ENCODE measurements at regions not wholly inside any gene's neighbourhood (a gene's known extent, or its start where the extent isn't known, plus 50 kb on each side); places are given as distances from the start of the nearest gene placed in this dataset.

DNA sequence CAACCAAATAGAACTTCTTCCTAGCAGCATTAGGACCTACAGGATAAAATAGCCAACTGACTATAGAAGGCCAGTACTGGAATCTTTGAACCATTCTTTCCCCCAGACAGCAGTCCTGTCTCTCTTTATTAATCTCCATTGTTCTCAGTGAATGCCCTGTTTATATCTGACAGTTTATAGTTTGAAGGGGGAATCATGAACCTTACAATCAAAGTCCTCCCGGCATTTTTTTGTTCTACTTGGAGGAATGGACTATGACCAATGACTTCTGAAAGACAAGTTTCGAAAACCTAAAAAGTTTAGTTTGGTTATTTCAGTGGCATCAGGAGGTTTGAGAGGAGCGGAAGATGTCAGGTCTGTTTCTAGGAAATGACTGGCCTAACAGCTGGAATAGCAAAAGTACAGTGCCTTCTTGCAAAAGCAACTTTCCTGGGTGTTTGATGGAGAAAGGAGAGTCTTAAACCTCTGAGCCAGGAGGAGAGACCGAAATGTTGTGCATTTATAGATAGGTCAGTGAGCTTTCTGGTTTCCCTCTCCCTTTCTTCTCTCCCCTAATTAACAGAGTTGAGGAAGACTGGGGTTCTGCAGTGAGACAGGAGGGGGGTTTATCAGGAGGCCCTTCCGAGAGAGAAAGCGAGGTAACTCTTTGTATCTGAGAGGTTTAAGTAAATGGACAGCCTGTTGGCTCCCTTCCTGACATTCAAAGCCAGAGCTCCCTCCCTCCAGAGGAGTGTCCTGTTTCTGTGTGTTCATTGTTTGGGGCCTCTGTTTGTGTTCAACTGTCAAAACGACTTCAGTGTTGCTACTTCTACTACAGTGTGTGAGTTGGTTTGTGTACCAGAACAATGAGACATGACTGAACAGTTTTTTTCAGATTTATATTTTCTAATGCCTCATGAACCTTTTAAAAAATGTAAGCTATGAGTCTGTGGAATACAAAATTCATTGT is 383.0 kb upstream of the RARB start:
- no peak for TF ChIP-seq HDGF (IDR thresholded peaks at IDR 0.05)
- no peak for TF ChIP-seq KDM4B (IDR thresholded peaks at IDR 0.05; ENCODE audit: borderline replicate concordance in 2 of 2, low read depth in 1 of 2)
- no peak for TF ChIP-seq HDAC3 (IDR thresholded peaks at IDR 0.05; ENCODE audit: borderline replicate concordance, partially characterized antibody)
- TF ChIP-seq ZNF707 (CRISPR knock-in tag; conservative IDR thresholded peaks at IDR 0.05) = no peak

Measured in K562 (cell line).